Stimulated activated CD4-positive, alpha-beta T cell treated with anti-CD3 and anti-CD28 coated beads, Interleukin-4, amount 100 ng/mL, for 48 hours (primary cell): ENCODE measurements at regions not wholly inside any gene's neighbourhood (a gene's known extent, or its start where the extent isn't known, plus 50 kb on each side); places are given as distances from the start of the nearest gene placed in this dataset.
"Not testable (repeated sequence)": the region's sequence is repeated elsewhere in the genome, so short reads cannot be mapped to it uniquely, and the experiment has no call there.

Experiments used
- DNase-seq, 2 donors: peaks; one replicate each; pipeline ENCODE4 v3.0.0-alpha.2; 2020; ENCODE audit warnings: low read depth in 2 of 2

DNA sequence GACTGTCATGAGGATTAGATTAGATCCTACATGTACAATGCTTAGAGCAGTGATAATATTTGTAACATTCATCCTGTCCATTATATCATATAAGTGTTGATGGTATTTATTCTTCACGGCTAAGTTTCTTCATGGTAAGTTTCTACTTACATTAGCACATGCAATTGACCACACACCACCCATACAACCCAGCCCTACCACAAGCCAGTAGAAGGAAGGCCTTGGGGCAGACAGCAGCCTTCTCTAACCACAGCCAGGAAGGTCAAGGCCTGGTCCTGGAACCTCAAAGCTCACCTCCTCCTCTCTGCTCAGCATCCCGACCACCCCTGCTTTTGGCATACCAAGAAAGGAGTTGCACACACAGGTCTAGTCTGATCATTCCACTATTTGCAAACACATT lies 245.2 kb upstream of the SDK2 start:
- no peak for DNase-seq

DNA sequence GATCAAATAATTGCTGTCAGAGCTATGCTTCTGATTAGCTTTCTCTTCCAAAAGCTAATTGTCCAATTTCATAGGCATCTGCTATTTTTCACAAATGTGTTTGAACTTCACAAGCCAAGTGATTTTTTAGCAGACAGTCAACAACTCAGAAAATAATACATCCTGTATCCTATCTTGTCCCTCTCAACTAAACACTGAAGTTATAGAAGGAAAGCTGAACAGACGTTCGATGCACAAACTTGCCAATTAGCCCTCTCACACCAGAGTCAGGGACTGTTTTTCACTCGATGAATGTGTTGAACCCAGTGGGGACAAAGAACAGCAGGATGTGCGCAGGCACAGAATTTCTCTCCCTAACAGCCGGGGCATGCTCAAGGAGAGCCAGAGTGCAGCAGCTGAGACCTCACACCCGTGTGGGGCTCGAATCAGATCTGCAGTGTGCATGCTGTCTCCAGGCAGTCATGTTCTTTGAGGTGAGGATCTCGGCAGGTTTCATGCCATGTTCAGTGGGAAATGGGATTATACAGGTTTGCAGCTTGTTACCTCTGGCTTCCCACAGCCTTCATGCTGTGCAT lies 246.7 kb upstream of the SDK2 start:
- no peak for DNase-seq

DNA sequence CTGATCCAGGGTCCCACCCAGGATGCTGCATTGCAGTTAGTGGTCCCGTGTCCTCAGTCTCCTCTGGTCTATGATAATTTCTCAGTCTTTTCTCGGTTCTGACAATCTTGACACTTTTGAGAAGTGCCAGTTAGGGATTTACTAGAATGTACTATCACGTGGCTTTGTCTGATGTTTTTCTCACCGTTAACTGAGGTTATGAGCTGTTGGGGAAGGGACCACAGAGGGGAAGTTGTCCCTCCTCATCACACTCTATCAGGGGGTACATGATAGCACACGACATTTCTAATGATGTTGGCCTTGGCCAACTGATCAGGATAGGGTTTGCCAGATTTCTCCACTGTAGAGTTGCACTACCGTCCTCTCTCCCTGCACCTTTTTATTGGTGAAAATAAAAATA lies 250.9 kb upstream of the SDK2 start:
- no peak for DNase-seq

DNA sequence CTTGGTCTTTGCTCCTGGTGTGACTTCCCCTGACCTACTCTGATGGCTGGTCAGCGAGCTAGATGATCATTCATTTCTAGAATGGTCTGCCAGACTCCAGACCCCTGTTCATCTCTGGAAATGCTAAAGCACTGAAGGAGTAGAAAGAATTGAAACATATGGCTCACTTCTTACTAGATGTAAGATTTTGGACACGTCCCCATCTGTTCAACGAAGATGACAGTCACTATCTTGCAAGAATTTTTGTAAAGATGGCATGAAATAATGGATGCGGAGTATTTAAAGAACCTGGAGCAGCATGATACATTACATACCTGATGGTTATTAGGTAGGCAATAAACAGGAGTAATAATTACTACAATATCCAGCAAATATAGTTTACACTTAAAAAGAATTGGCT lies 252.7 kb upstream of the SDK2 start:
- no peak for DNase-seq

DNA sequence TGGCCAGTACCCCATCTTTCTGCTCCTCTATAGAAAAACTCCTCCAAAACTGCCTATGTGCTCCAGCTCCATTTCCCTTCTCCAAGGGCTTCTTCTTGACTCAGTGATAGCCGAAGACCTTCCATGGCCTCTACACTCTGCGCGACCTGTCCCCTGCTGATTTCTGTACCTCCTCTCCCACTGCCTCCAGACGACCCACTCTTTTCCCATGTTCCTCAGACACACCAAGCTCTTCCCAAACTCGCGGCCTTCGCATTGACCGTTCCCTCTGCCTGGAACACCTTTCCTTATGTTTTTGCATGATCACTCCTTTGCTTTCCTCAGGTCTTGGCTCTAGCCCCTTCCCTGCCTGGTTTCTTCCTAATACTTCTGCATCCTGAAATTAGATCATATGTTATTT lies 255.6 kb upstream of the SDK2 start:
- DNase-seq: no peak

DNA sequence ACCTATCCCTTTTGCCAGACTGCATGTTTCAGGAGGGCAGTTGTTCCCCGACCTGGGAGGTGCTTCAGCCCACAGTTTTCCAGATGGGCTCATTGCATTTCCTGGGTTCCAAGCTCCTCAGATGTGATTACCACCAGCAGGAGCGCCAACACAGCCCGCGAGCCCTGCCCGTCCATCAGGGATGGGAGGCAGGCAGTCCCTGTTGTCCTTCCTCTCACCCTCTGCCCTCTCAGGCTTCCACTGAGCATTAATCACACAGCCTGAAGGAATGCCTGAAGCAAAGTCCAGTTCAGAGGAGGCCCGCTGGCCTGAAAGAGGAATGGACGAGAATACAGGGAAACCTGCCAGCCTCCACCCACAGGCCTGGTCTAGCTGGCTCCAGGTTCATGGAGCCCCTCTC lies 256.3 kb upstream of the SDK2 start:
- no peak for DNase-seq

DNA sequence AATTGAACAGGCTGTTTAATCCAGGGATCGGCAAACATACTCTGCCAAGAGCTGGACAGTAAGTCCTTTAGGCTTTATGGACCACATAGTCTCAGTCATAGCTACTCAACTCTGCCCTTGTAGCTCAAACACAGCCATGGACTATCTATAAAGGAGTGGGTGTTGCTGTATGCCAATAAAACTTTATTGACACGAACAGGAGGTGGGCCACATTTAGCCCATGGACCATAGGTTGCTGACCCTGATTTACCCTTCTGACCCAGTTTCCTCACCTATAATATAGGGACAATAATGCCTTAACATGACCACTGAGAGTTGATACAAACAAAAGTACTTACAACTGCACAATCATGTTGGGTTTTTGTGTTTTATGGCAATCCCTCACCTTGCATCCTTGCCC lies 257.0 kb upstream of the SDK2 start:
- DNase-seq: no peak

DNA sequence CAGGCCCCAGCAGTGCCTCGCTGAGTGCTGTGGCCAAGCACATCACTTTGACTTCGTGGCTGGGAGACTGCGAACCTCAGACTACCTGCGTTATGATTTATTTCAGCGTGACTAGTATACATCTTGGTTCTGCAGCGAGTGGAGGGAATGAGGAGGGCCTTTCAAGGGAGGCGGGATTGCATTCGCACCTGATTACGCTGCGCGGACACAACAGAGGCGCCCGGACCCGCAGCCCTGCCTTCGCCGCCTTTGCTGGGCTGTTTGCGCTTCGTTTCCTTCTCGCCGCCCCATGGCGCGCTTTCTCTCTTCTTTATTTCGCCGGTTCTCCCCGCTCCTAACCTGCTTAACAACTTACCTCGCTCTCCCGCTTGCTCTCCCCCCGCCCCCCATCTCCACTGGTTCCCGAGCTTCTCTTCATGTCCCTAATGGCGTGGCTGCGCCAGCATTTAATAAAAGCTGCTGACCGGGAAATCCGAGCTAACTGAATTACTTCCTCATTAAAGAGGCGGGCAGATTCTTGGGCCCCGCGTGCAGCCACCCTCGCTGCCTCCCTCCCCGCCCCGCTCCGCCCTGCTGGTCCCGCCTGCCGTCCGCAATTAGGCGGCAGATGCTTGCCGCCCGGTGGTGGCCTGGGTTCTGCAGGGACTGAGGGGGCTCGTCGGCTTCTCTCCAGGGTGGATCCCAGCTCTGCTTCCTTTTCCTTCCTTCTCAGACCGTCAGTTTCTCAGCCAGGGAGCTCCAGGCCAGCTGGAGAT lies 257.6 kb upstream of the SDK2 start:
- peak; percentile 12 to 18 for DNase-seq

DNA sequence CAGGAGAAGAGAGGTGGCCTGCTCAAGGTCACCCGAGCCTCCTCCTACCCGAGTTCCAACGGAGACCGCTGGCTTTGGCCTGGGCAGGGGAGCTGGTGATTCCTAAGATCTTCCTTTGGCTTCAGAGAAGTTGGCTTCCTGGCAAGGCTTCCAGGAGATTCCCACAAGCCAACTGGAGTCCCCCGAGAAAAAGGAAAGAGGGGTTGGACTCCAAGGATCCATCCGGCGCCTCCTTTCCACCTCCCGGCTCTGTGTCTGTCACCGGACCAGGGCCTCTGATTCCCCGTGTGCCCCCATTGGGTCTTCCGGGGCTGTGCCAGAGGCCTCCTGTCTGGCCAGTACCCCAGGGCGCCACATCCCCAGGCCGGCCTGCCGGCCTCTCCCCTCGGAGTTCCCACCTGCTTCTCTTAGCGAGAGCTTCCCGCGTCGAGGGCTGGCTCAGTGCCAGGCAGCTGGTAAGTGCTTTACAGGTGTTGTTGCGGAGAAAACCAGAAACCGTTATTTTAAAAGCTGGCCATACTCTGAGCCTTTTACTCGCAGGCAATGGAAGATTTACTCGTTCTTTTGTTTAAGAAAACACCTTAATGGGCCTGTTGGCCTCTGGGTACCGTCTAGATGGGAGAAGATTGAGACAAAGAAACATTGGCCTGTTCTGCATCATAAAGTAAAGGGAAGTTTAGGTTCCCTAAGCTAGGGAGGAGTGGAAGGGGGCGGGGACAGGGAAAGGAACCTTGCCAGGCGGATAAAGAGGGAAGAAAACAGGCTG lies 258.4 kb upstream of the SDK2 start:
- DNase-seq: no peak

DNA sequence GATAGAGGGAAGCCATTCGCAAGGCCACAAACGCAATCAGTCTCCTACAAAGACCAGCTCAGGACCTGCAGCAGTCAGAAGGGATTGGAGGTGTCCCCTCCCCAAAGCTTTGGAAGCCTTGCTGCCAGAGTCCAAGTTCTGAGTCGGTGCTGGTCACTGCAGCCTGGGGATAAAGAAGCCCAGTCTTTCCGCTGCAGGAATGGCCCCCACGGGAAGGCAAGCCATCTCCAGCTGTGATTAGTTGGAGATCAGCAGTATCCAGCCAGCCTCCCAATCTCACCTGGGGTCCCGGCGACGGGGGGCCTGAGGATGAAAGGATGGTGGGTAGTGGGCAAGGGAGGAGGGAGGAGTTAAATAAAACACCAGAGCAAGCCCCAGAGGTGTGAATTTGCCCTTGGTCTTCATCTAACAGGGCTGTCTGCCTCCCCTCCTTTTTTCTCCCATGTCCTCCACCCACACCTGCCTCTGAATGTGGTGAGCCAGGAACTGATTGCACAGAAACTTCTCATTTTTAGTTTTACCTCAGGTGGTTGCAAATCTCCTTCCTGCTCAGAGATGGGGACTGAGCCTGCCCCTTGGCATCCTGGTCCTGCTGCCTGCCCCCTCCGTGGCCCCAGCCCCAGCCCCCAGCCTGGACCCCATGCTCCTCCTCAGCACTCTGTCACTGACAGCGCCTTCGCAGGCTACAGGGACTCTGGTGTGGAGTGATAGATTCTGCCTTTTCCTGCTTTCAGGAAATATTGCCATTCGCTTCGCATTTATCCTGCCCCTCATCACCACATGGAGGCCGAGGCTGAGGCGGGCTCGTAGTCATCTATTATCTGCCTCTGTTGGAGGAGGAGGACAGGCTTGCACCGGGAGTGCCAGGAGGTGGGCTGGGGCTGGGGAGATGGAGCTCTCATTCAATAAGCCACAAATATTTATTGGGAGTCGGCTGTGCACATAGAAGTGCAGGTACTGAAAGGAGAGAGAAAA lies 262.9 kb upstream of the SDK2 start:
- no peak for DNase-seq

DNA sequence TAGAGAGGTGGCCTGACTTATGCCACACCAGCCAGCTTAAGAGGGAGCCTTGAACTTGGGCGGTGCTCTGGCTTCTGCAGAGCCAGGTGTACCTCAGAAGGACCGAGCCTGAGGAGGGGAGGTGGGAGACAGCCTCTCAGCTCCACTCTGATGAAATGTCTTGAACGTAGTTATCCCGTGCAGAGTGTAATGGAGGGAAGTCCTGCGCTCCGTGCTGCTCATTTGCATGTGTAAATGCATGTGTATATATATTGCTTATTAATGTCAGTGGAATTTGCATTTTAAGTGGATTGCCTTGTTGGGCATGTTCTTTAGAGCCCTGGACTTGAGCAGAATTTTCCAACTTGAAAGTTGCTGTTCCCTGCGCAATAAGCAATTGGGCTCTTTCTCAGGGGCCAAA lies 264.9 kb upstream of the SDK2 start:
- no peak for DNase-seq

DNA sequence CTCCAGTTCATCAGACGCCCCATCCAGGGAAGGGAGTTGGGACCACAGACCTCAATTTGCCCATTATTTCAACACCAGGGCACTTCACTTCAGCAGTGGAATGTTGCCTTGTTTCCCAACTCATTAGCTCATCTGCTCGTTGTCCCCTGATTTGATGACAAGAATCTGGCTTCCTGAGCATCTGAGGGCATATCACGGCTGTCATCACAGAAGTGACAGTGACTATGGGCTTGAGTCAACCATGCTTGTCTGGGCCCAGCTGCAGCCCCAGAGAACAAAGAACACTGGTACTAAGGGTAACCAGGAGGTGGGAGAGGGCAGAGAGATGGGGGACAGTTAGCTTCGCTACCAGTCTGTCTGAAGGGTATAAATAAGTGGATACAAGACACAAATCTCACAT lies 266.0 kb upstream of the SDK2 start:
- DNase-seq: no peak

DNA sequence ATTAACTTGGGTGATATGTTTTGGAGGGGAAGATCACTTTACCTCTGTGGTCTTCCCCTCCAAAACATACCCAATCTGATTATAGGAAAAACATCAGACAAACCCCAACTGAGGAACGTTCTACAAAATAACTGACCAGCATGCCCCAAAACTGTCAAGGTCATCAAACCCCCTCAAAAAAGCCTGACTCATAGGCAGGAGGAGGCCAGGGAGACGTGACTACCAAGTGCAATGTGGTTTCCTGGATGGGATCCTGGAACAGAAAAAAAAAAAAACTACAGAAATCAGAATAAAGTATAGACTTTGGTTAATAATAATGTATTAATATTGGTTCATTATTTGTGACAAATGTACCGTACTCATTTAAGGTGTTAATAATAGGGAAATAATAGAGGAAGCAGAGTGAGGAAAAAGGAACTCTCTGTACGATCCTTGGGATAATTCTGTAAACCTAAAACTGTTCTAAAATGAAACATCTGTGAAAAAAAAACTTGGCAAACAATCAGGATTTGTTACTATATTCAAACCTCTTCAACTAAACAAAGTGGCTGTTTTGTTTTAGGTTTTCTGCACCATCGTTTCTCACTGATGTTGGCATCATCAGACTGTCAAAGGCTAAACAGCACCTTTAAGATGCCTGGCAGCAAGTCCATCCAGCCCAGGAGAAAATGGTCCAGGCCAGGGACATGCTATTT lies 266.7 kb upstream of the SDK2 start:
- no peak for DNase-seq

DNA sequence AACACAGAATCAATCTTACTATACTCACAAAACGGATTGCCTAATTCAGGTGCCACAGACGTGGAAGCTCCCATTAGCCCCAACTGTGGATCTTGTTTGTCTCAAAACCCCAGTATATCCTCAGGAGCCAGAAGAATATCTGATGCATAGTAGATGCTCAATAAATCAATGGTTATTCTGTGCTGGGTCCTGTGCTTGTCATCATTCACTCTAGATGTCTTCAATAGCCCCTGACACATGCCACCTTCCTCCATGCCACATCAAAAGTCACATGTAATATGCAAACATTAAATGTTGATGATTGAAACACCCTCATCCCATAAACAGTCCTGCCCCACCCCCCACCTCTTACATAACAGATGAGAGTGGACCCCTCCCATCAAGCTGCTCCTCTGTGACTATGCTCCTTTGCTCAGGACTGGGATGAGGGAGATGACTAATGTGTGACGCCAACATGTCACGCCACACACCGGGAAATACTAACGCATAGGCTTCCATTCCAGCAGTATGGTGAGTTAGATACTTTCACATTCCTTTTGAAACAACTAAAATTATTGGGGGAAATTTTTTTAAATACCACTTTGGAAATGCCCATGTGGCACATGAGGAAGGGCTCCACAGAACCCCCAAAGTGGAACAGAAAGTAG lies 267.6 kb upstream of the SDK2 start:
- no peak for DNase-seq

DNA sequence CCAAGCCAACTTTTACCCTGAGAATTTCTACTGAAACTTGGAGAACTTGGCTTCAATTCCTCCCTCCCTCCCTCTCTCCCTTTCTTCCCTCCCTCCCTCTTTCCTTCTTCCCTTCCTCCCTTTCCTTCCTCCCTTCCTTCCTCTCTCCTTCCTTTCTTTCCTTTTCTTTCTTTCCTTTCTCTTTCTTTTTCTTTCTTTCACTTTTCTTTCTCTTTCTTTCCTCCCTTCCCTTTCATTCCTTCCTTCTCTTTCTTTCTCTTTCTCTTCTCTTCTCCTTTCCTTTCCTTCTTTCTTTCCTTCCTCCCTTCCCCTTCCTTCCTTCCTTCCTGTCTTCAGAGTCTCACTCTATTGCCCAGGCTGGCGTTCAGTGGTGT lies 268.1 kb upstream of the SDK2 start:
- DNase-seq: no peak

DNA sequence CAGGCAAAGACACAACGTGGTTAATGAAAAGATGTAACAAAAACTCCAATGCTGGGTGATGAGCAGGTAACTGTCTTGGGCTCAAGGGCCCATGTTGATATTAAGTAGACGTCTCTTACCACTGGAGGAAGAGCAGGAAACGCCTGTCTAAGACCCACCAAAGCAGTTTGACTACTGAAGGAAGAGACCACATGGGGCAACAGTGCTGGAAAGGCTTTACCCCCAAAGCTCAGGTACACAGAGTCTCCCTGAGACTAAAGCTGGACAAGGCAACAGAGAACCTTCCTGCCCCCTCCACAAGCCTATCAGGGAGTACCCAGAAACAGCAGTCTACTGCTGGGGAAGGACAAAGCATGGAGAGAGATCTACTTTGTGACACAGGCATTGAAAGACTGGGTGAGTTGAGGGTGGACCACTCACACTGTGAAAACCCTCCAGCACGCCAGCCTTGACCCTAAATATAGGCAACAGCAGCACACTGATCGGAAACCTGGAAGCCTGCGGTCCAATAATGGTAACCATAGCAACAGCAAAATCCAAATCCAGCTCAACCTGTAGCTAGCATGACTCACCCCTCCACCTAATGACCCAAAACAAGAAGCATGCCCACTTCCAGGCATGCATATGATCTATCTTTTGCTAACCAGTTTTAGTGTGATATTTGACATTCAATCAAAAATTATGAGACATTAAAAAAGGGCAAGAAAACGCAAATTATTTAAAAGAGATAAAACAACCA lies 270.5 kb upstream of the SDK2 start:
- DNase-seq: no peak

DNA sequence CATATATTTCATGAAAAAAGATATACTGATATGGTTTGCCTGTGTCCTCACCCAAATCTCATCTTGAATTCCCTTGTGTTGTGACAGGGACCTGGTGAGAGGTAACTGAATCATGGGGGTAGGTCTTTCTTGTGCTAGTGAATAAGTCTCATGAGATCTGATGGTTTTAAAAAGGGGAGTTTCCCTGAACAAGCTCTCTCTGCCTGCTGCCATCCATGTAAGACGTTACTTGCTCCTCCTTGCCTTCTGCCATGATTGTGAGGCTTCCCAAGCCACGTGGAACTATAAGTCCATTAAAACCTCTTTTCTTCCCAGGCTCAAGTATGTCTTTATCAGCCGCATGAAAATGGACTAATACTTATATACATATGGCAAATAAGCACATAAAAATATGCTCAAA lies 274.8 kb upstream of the SDK2 start:
- not testable (repeated sequence) for DNase-seq

DNA sequence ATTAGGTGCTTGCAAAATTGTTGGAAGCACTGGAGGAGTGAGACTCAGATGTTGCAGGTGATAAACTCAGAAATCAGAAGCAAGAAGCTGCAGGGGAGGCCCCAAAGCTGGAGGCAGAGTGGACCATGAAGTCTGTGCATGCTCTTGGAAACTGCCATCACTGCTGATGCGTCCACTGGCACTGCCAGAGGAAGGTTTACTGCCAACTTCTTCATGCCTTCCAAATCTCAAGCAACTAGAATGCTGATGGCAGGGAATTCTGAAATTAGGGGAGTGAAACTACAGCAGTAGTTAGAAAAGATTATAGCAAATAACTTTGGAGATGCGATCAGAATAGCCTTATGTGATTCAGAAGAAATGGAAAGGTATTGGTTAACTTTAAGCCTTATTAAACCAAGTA lies 277.1 kb upstream of the SDK2 start:
- no peak for DNase-seq

DNA sequence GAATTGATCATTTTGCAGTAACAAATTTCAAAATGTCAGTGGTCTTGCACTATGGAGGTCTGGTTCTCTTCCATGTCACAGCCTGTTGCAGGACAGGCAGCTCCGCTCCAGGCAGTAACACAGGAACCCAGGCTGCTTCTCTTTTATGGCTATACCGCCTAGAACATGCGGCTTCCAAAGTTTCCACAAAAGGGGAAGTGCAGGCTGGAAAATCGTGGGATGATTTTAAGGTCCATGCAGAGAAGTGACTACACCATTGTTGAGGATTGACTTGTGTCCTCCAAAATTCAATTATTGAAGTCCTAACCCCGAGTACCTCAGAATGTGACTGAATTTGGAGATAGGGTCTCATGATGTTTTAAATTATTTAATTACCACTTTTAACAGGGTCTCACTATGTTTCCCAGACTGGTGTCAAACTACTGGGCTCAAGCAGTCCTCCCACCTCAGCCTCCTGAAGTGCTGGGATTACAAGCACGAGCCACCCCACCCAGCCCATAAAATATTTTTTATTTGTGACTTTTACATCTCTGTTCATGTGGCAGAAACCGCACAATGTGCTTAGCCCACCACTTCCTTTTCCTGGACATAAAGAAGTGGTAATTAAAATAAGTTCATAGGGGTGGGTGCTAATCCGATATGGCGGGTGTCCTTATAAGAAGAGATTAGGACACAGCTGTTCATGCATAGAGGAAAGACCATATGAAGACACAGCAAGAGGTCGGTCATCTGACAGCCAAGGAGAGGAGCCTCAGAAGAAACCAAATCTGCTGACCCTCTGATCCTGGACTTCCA lies 279.2 kb upstream of the RPL38 start:
- DNase-seq: no peak

DNA sequence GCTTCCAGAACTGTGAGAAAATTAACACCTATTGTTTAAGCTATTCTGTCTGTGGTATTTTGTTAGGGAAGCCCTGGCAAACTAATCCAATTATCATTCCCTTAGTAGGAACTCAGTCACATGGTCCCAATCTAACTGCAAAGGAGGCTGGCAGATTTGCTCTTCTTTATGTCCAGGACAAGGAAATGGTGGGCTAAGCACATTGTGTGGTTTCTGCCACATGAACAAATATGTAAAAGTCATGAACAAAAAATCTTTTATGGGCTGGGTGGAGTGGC lies 278.6 kb upstream of the RPL38 start:
- no peak for DNase-seq
